Stomach smooth muscle (tissue), 2 donors: ENCODE measurements at regions not wholly inside any gene's neighbourhood (a gene's known extent, or its start where the extent isn't known, plus 50 kb on each side); places are given as distances from the start of the nearest gene placed in this dataset.

Experiments
- H3K27ac ChIP-seq: one replicate; pipeline ENCODE4 v1.7.0; 2013; ENCODE audit warnings: mild to moderate bottlenecking, low read length, inconsistent platforms
- H3K27me3 ChIP-seq, 2 donors: one replicate each; pipeline ENCODE4 v1.7.0; 2013; ENCODE audit warnings: low read length in 2 of 2; ENCODE audit not compliant: insufficient read depth in 2 of 2, control insufficient read depth in 1 of 2
- H3K36me3 ChIP-seq, 2 donors: one replicate each; pipeline ENCODE4 v1.7.0; 2013; ENCODE audit warnings: low read length in 2 of 2; ENCODE audit not compliant: control insufficient read depth in 2 of 2, insufficient read depth in 2 of 2
- H3K4me1 ChIP-seq: one replicate; pipeline ENCODE4 v1.7.0; 2013; ENCODE audit warnings: low read length; ENCODE audit not compliant: control insufficient read depth, insufficient read depth
- H3K4me3 ChIP-seq, 2 donors: one replicate each; pipeline ENCODE4 v1.7.0; 2013; ENCODE audit warnings: low read length in 2 of 2
- H3K9ac ChIP-seq, 2 donors: one replicate each; pipeline ENCODE4 v1.7.0; 2013; ENCODE audit warnings: low read length in 2 of 2, mild to moderate bottlenecking in 1 of 2
- H3K9me3 ChIP-seq, 2 donors: one replicate each; pipeline ENCODE4 v1.7.0; 2013; ENCODE audit warnings: low read length in 2 of 2; ENCODE audit not compliant: control insufficient read depth in 2 of 2
- donor health status: healthy.
- donor health status: Pancreatic carcinoma.

- H3K27me3 ChIP-seq, result no peaks in the 10 kb centered on the region
- H3K36me3 ChIP-seq, result no peaks in the 10 kb centered on the region
- H3K4me1 ChIP-seq, result no peaks in the 10 kb centered on the region
- no peak overlapping the region for H3K9ac ChIP-seq
- no peak overlapping the region for H3K4me3 ChIP-seq
- no peak overlapping the region for H3K27ac ChIP-seq
- no peaks in the 10 kb centered on the region for H3K9me3 ChIP-seq
These were observed 681.7 kb upstream of the PTBP2 start for GRCh38 chr1:96039910-96040309.

- Histone ChIP-seq H3K27ac (no peak overlapping the region), H3K36me3 (no peaks in the 10 kb centered on the region), H3K4me3 (no peak overlapping the region), H3K4me1 (no peaks in the 10 kb centered on the region), H3K27me3 (no peaks in the 10 kb centered on the region), H3K9ac (no peak overlapping the region), H3K9me3 (no peaks in the 10 kb centered on the region)
These were observed 680.1 kb upstream of the PTBP2 start for GRCh38 chr1:96041470-96041869.

GRCh38 chr1:96048572-96049212, 672.9 kb upstream of the PTBP2 start:
- Histone ChIP-seq H3K27ac (no peak overlapping the region), H3K36me3 (no peaks in the 10 kb centered on the region), H3K4me3 (no peak overlapping the region), H3K9ac (no peak overlapping the region), H3K27me3 (no peaks in the 10 kb centered on the region), H3K9me3 (no peaks in the 10 kb centered on the region), H3K4me1 (no peaks in the 10 kb centered on the region)

- Histone ChIP-seq H3K36me3 (no peaks in the 10 kb centered on the region), H3K27ac (no peak overlapping the region), H3K27me3 (no peaks in the 10 kb centered on the region), H3K4me1 (no peaks in the 10 kb centered on the region), H3K9ac (no peak overlapping the region), H3K9me3 (no peaks in the 10 kb centered on the region), H3K4me3 (no peak overlapping the region)
These were observed 671.7 kb upstream of the PTBP2 start for GRCh38 chr1:96049759-96050409.

GRCh38 chr1:96059276-96059675, 662.3 kb upstream of the PTBP2 start:
- Histone ChIP-seq H3K9ac (no peak overlapping the region), H3K4me3 (no peak overlapping the region), H3K36me3 (no peaks in the 10 kb centered on the region)

GRCh38 chr1:96059736-96060135, 661.8 kb upstream of the PTBP2 start:
- H3K9me3 ChIP-seq, result peaks cover 0 to 4% of the 10 kb centered on the region in 2 donors
- H3K9ac ChIP-seq, result no peak overlapping the region
- H3K4me3 ChIP-seq, result no peak overlapping the region
- no peak overlapping the region for H3K27ac ChIP-seq
- H3K36me3 ChIP-seq, result no peaks in the 10 kb centered on the region
- H3K4me1 ChIP-seq, result no peaks in the 10 kb centered on the region
- no peaks in the 10 kb centered on the region for H3K27me3 ChIP-seq

More at GRCh38 chr1:96059276-96059675, 662.3 kb upstream of the PTBP2 start:
- H3K9me3 ChIP-seq, result peaks cover 0 to 4% of the 10 kb centered on the region in 2 donors
- no peak overlapping the region for H3K27ac ChIP-seq
- no peaks in the 10 kb centered on the region for H3K27me3 ChIP-seq
- H3K4me1 ChIP-seq, result no peaks in the 10 kb centered on the region

- peaks cover 0 to 4% of the 10 kb centered on the region in 2 donors for H3K9me3 ChIP-seq
- no peaks in the 10 kb centered on the region for H3K36me3 ChIP-seq
- H3K27ac ChIP-seq, result no peak overlapping the region
- no peaks in the 10 kb centered on the region for H3K4me1 ChIP-seq
- H3K9ac ChIP-seq, result no peak overlapping the region
- H3K27me3 ChIP-seq, result no peaks in the 10 kb centered on the region
- H3K4me3 ChIP-seq, result no peak overlapping the region
These were observed 661.0 kb upstream of the PTBP2 start for GRCh38 chr1:96060621-96061020.

GRCh38 chr1:96072021-96072420, 649.6 kb upstream of the PTBP2 start:
- Histone ChIP-seq H3K36me3 (no peaks in the 10 kb centered on the region), H3K27me3 (no peaks in the 10 kb centered on the region), H3K9ac (no peak overlapping the region)

GRCh38 chr1:96073100-96073499, 648.5 kb upstream of the PTBP2 start:
- H3K9ac ChIP-seq, result no peak overlapping the region
- H3K36me3 ChIP-seq, result no peaks in the 10 kb centered on the region
- H3K27me3 ChIP-seq, result no peaks in the 10 kb centered on the region
- no peak overlapping the region for H3K27ac ChIP-seq
- no peaks in the 10 kb centered on the region for H3K4me1 ChIP-seq
- no peak overlapping the region for H3K4me3 ChIP-seq
- H3K9me3 ChIP-seq, result no peaks in the 10 kb centered on the region

More at GRCh38 chr1:96072021-96072420, 649.6 kb upstream of the PTBP2 start:
- Histone ChIP-seq H3K4me1 (no peaks in the 10 kb centered on the region), H3K4me3 (no peak overlapping the region), H3K9me3 (no peaks in the 10 kb centered on the region), H3K27ac (no peak overlapping the region)

GRCh38 chr1:96074422-96074821, 647.2 kb upstream of the PTBP2 start:
- Histone ChIP-seq H3K4me1 (no peaks in the 10 kb centered on the region), H3K9me3 (no peaks in the 10 kb centered on the region), H3K27ac (no peak overlapping the region), H3K36me3 (no peaks in the 10 kb centered on the region), H3K4me3 (no peak overlapping the region), H3K27me3 (no peaks in the 10 kb centered on the region), H3K9ac (no peak overlapping the region)

GRCh38 chr1:96074876-96075577, 646.6 kb upstream of the PTBP2 start:
- no peaks in the 10 kb centered on the region for H3K36me3 ChIP-seq
- H3K9me3 ChIP-seq, result no peaks in the 10 kb centered on the region
- H3K4me3 ChIP-seq, result no peak overlapping the region
- no peaks in the 10 kb centered on the region for H3K4me1 ChIP-seq
- H3K27me3 ChIP-seq, result no peaks in the 10 kb centered on the region
- no peak overlapping the region for H3K9ac ChIP-seq
- H3K27ac ChIP-seq, result no peak overlapping the region
